Activated CD8-positive, alpha-beta memory T cell treated with anti-CD3 and anti-CD28 coated beads, Interleukin-2, amount 50 U/mL, for 24 hours (primary cell): ENCODE measurements at regions not wholly inside any gene's neighbourhood (a gene's known extent, or its start where the extent isn't known, plus 50 kb on each side); places are given as distances from the start of the nearest gene placed in this dataset.

Experiments
- DNase-seq: peaks from one replicate; pipeline ENCODE4 v3.0.0-alpha.2; 2020; ENCODE audit errors: extremely low read depth

DNA sequence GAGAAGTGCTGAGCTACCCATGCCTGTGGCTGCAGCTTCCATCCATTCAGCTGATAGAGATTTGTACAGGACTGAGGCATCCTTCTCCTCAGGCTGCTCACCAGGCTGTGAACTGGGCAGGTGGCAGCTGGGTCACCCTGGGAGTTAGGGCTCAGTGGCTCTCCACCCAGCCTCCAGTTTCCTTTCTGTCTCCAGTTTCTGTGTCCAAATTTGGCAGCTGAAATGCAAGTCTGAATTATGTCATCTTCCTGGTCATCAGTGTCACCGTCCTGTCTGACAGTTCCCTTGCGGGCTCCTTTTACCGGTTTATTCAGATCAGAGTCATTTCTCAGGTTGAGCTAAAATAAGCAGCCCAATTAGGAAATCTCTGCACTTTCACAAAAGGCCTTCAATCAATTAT is 93.3 kb downstream of the EDN1 start:
- DNase-seq, result no peak

DNA sequence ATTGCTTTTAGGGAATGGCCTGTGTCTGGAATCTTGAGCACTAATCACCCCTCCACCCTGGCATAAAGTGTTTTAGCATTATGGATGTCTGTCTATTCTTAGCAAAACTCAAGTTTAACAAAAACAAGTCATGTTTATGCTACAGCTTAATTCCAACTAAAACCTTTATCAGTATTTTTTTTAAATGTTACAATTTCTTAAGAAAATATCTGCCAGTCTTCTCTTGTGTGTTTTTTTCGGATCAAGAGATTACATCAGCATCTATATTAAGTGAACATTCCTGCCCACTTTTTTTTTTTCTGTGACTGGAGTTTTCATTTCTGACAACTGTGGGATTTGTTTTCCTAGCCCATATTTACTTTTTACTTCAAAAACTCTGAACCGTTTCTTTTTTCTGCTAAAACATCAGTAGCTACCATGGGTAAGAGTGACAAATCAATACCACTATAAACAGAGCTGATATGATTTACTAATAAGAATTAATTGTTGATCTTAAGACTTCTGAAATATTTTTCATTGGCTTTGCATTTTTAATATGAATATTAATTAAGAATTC is 94.3 kb downstream of the EDN1 start:
- DNase-seq, result no peak

DNA sequence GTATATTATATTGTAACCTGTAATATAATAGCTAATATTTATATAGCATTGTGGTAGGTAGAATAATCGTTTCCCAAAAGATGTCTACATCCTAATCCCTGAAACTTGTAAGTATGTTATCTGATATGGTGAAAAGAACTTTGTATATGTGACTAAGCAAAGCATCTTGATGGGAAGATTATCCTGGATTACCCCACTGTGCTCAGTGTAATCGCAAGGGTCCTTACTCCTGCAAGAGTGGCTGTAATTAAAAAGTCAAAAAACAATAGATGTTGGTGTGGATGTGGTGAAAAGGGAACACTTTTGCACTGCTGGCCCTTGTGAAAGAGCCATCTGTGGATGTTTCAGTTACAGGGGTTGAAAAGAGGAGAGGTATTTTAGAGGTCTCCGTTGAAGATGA is 95.2 kb downstream of the EDN1 start:
- no peak for DNase-seq

- DNase-seq, result no peak
Measured at GRCh38 chr6:12386816-12387215, 96.7 kb downstream of the EDN1 start.

DNA sequence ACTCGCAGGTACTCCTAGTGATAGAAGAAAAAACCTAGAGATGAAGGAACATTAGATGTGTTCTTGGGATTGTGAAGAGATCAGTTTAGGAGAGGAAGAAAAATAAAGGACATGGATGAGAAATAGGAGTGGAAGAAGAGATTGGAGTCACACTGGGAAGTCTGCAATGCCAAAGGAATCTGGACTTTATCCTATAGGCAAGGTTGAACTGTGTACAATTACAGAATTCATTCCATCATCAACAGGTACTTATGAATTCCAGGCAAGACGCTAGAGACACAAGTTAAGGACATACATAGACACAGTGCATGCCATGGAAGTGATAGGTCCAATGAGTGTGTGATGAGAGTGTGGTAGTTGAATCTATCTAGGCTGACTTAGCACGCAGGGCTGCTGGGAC is 101.3 kb downstream of the EDN1 start:
- no peak for DNase-seq

DNA sequence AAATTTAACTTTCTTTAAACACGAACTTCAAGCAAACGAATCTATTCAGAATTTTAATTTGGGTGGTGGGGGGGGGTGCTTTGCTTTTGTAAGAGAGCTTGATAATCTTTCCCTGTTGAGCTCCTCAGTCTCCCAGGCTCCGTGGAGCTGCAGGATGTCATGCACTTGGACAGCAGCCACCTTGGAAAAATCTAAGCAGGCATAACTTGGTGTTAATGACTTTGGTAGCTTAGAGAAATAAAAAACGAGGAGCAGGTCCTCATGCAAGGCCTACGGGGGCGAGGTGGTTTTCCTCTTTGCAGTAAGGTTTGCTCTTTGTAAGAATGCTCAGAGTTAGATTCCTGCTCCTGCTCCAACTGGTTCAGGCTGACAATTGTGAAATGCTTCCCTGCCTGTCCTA is 102.3 kb downstream of the EDN1 start:
- no peak for DNase-seq

GRCh38 chr6:12393100-12393499 is 102.9 kb downstream of the EDN1 start:
- DNase-seq, result no peak

DNA sequence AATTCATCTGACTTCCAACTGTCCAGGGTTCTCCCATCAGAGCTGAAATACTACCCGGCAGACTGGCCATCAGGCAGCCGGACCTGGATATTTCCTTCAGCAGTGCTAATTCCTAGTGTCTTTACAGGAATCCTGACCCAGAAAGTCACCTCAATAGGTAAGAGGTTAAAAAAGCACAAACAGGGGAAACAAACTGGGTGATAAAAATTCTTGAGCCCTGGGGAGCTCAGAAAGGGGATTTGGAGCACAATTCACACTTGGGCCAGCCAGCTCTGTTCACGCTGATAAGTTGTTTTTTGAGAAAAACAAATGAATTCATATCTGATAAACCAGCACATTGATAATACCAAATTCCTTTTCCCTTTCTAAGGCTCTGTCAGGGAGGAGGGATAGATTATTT is 104.0 kb downstream of the EDN1 start:
- no peak for DNase-seq

DNA sequence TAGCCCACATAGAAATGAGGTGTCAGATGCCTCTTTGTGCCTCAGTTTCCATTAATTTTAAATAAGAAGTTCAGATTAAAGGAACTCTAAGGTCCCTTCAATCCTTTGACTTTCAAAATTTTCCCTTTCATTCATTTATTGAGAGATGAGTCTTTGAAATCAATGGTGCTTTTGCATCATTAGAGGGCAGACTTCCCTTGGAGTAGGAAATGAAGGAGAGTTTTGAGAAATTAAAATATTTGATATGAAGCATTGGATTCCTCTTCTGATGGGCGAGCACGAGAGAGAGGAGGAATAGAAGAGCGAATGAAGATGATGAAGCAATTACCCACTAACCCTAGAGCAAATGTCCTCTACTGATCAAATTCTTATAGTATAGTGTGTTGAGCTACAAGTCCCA is 105.7 kb downstream of the EDN1 start:
- DNase-seq, result no peak

DNA sequence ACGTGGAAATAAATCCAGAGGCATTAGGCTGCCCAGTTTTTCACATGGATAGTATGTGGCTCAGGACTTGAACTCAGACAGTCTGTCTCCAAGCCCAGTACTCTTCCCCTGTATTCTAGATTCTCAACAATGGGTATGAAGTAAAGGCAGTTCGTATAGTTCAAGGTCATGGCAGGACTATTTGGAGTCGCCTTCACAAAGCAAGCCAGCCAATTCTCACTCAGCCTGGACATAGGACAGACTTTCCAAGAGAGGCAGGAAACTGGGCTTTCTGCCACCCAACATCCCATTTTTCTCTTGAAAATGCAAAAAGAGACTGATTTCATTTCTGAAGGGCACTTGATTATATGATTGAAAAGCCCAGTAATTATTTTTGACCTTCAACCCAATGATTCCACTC is 111.0 kb downstream of the EDN1 start:
- DNase-seq, result no peak

- no peak for DNase-seq
Measured at GRCh38 chr6:12403201-12403826, 113.2 kb downstream of the EDN1 start.

DNA sequence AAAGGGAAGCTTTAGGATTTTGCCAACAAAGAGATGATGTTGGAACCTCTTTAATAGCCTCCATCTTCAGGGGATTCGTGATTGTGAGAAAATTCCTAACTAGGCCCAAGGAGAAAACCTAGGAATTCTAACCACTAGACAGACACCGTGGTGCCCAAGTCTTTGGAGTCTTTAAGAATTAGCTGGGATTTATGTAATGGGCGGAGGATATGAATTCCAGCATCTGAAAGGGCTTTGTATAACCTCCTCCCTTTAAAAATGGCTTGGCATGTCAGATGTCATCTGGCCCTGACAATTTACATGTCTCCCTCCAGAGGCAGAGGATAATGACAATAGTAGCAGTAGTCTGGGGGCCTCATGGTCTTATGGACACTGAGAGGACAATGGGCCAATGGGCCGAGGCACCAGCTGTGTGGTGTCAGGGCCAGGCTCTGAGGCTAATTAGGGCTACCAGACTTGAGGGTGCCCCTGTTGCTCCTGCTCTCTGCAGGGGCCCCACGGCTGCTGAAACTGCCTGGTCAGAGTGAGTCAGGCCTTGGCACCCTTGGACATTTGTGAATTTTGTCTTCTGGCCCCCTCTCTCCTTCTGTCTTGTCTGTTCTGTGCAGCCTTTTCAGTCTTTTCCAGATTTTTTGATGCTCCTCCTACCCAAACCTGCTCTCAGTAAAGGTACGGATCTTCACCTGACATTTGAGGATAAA is 113.9 kb downstream of the EDN1 start:
- DNase-seq, result no peak

GRCh38 chr6:12404651-12405050 is 114.5 kb downstream of the EDN1 start:
- DNase-seq, result no peak

DNA sequence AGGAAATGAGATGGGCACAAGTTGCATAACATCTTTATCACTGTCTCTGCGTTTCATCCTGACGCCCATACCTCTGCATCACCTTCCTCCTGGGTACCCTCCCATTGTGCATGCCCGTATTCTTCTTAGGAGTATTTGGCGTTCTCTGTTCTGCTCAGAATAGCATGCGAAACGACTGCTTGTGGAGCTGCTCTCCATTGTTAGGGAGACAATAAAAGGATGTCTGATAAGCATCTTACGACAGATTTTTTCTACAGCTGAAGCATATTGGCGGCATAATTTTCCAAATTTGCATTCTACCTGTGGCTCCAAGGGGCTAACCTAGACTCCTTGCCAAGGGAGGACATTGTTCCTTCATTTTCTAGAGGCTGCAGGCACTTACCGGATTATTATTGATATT is 118.6 kb downstream of the EDN1 start:
- no peak for DNase-seq

DNA sequence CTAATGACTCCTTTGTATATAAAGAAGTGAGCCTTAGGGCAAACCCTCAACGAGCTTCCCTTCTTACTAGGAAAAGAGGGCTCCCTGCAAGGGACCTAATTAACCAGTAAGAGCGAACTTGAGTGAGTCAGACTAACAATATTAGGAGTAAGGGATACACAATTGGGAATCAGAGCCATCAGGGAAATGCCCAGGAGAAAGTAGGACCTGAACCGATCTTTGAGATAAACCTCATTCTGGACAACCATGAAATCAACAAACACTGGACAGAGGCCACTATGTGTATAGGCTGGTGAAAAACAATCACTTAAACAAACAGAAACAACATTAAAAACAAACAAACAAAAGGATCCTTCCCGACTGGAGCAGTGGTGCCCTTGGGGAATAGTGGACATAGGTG is 120.8 kb downstream of the EDN1 start:
- no peak for DNase-seq

DNA sequence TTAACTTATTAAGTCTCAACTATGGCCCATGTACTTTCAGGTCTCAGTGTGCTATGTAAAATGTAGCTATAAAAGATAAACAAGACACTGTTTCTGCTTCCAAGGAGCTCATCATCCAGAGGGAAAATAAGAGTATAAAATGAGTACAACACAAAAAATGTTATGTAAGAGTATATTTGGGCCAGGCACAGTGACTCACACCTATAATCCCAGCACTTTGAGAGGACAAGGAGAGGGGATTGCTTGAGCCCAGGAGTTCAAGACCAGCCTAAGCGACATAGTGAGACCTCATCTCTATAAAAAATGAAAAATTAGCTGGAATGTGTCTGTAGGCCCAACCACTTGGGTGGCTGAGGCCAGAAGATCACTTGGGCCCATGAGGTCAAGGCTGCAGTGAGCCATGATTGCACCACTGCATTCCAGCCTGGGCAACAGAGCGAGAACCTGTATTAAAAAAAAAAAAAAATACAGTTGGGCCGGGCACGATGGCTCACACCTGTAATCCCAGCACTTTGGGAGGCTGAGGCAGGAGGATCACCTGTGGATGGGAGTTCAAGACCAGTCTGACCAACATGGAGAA is 124.0 kb downstream of the EDN1 start:
- DNase-seq, result no peak

- no peak for DNase-seq
Measured at GRCh38 chr6:12415980-12416598, 125.9 kb downstream of the EDN1 start.

DNA sequence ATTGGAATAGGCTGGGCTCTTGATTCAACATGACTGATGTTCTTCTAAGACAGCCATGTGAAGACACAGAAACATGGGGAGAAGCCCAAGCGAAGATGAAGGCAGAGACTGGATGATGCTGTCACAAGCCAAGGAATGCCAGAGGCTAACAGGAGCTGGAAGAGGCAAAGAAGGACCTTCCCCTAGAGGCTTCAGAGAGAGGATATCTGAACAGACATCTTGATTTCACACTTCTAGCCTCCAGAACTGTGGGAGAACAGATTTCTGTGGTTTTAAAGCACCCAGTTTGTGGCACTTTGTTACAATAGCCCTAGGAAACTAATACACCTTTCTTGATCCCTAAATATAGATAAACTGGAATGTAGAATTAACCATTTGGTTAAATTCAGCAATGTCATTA is 127.0 kb downstream of the EDN1 start:
- no peak for DNase-seq

GRCh38 chr6:12418946-12419345 is 128.8 kb downstream of the EDN1 start:
- no peak for DNase-seq

DNA sequence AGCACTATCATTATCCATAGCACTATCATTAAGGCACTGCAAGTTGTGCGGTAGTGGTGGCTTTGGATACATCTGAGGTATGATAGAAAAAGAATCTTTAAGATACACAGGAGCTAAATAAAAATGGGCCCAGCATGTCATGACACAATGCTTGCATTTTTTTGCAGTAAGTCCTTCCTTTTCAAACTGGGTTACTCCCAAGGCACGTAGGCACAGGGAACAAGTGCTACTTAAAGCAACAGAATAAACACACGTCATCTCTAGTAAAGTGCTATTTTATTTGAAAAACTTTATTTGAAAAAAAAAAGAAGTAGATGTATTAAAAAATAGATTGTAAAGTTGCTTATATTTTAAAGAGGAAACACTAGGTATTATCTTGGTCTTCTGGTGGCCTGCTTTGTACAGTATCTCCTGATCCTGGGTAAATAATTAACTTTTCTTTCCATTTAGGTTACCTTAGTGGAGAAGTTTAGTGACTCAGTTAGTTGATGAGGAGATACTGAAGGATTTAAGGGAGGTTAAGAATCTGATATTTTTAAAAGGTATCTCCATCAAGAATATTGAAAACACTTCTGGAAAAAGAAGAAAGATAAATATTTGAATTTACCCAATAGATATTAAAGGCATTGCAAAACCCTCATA is 129.6 kb downstream of the EDN1 start:
- DNase-seq, result no peak

DNA sequence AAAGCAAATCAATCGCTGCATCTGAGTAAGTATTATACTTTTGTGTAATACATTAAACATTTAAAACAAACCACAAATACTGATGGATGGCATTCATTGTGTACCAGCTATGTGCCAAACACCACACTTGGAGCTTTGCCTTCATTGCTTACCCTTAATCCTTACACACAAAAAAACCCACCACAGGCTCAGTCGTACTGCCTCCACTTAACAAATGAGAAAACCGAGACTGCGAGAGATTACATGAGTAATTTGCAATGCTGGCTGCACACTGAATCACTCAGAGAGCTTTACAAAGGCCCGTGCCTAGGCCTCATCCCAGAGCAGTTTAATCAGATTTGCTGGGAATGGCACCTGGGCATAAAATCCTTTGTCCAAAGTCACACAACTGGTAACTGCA is 130.5 kb downstream of the EDN1 start:
- DNase-seq, result no peak

DNA sequence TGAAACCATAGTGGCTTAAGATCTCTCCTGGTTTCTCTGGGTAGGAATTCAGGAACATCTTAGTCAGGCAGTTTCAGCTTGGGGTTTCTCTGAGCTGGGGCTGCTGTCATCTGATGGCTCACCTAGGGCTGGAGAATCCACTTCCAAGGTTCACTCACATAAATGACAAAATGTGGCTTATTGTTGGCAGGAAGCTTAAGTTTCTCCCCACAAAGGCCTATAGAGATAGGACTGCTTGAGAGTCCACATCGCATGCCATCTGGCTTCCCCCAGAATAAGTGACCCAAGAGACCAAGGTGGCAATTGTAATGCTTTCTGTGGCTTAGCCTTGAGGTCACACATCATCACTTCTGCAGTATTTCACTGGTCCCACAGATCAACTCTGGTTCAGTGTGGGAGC is 131.4 kb downstream of the EDN1 start:
- no peak for DNase-seq
